ENCODE measurements at regions not wholly inside any gene's neighbourhood (a gene's known extent, or its start where the extent isn't known, plus 50 kb on each side); places are given as distances from the start of the nearest gene placed in this dataset.

- H3K4me2 ChIP-seq (ENCODE audit: low read length) = no peak overlapping the region
- H3K79me2 ChIP-seq (ENCODE audit: low read length) = no peaks in the 10 kb centered on the region
- H2AFZ ChIP-seq (ENCODE audit: low read depth, low read length) = peak overlapping the region; percentile 42
- no peaks in the 10 kb centered on the region for H3K36me3 ChIP-seq (replicated peaks; ENCODE audit: low read depth, low read length)
- H3K4me3 ChIP-seq (ENCODE audit: low read length) = no peak overlapping the region
- no peaks in the 10 kb centered on the region for H3K9me3 ChIP-seq (ENCODE audit: insufficient read depth, low read length)
- TF ChIP-seq CTCF (IDR thresholded peaks at IDR 0.05; ENCODE audit: low read depth, low read length) (no peak), EZH2phosphoT487 (IDR thresholded peaks at IDR 0.05; ENCODE audit: low read depth) (no peak)
- no peaks in the 10 kb centered on the region for H3K4me1 ChIP-seq (ENCODE audit: low read length)
- H3K27me3 ChIP-seq (ENCODE audit: low read depth, low read length) = no peaks in the 10 kb centered on the region
- H4K20me1 ChIP-seq (ENCODE audit: insufficient read depth, low read length) = no peaks in the 10 kb centered on the region
- no peak overlapping the region for H3K9ac ChIP-seq (ENCODE audit: low read length)
- H3K27ac ChIP-seq (ENCODE audit: low read length) = no peak overlapping the region
Observed at GRCh38 chr3:94462931-94463330, 400.1 kb downstream of the NSUN3 start.

DNA sequence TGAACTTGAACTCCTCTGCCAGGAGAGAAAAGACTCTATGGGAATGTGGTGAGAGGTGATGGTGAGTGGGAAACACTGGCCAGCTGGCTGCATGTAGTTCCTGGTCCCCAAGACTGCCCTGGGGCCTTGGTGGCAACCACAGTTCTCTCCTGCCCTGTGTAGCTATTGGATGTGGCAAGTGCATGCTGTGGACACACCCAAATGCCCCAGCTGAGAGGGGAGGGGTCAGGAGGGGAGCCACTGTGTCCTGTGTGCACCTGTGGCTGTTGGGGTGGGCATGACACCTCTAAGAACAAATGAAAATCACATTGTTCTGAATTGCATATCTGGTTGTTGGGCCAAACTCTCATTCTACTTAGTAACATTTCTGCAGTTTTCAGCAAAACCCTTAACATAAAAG is 409.6 kb downstream of the NSUN3 start:
- Histone ChIP-seq H3K9ac (ENCODE audit: low read length) (no peak overlapping the region), H2AFZ (ENCODE audit: low read depth, low read length) (no peak overlapping the region), H4K20me1 (ENCODE audit: insufficient read depth, low read length) (no peaks in the 10 kb centered on the region), H3K4me3 (ENCODE audit: low read length) (no peak overlapping the region), H3K79me2 (ENCODE audit: low read length) (no peaks in the 10 kb centered on the region), H3K4me1 (ENCODE audit: low read length) (no peaks in the 10 kb centered on the region), H3K9me3 (ENCODE audit: insufficient read depth, low read length) (peaks cover 4% of the 10 kb centered on the region; the same call in 1 of the 2 replicates), H3K36me3 (replicated peaks; ENCODE audit: low read depth, low read length) (no peaks in the 10 kb centered on the region), H3K4me2 (ENCODE audit: low read length) (no peak overlapping the region), H3K27me3 (ENCODE audit: low read depth, low read length) (no peaks in the 10 kb centered on the region), H3K27ac (ENCODE audit: low read length) (no peak overlapping the region)
- no peak for TF ChIP-seq CTCF (IDR thresholded peaks at IDR 0.05; ENCODE audit: low read depth, low read length)
- TF ChIP-seq EZH2phosphoT487 (IDR thresholded peaks at IDR 0.05; ENCODE audit: low read depth) = no peak

DNA sequence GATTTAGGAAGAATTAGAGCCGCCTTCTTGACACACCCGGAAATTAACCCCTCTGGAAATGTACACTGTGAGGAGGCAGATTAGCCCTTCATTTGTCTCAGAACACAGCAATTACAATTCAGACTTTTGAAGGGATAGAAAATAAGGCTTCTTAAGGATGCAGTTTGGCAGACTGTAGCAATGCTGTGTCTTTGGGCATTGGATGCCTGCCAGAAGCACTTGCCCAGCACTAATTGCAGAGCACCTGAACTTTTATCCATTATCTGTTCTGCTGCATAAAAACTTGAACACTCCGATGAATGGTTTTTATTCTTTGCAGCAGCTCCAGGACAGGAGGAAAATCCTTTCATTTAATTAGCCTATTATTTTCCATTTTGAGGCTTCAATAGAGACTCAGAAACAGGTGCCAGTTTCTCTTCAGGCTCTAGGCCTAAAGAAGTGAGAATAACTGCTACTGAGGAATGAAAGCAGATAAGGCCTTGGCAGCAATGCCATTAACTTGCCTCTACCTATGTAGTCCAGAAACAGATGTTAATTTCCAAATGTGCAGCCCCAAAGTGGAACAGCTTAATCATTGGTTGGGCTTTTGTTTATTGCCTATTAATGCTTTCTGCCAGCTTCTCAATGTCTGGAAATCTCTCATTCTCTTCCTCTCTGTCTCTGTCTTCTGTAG is 418.5 kb downstream of the NSUN3 start:
- H3K36me3 ChIP-seq (replicated peaks; ENCODE audit: low read depth, low read length) = no peaks in the 10 kb centered on the region
- H3K79me2 ChIP-seq (ENCODE audit: low read length) = no peaks in the 10 kb centered on the region
- no peak overlapping the region for H3K4me3 ChIP-seq (ENCODE audit: low read length)
- TF ChIP-seq EZH2phosphoT487 (IDR thresholded peaks at IDR 0.05; ENCODE audit: low read depth) (no peak), CTCF (IDR thresholded peaks at IDR 0.05; ENCODE audit: low read depth, low read length) (no peak)
- no peak overlapping the region for H3K27ac ChIP-seq (ENCODE audit: low read length)
- no peaks in the 10 kb centered on the region for H3K4me1 ChIP-seq (ENCODE audit: low read length)
- no peaks in the 10 kb centered on the region for H4K20me1 ChIP-seq (ENCODE audit: insufficient read depth, low read length)
- H3K4me2 ChIP-seq (ENCODE audit: low read length) = no peak overlapping the region
- H3K27me3 ChIP-seq (ENCODE audit: low read depth, low read length) = no peaks in the 10 kb centered on the region
- no peak overlapping the region for H2AFZ ChIP-seq (ENCODE audit: low read depth, low read length)
- no peaks in the 10 kb centered on the region for H3K9me3 ChIP-seq (ENCODE audit: insufficient read depth, low read length)
- H3K9ac ChIP-seq (ENCODE audit: low read length) = no peak overlapping the region

DNA sequence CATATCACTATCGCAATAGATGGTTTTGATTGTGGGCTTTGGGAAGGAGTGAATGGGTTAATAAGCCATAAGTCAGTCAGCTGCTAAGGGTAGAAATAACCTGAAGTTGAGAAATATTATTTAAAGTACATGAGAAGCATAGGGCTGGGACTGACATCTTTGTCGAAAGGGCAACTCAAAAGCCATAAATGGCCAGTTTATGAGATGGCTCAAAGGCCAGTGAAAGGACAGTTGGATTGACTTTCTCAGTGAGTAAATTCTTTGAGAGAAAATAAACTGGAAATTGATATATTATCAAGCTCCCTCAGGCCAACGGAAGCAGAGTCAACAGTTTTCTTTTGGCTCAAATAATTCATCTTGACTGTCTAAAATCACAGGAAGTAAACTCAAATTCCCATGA is 419.8 kb downstream of the NSUN3 start:
- Histone ChIP-seq H3K79me2 (ENCODE audit: low read length) (no peaks in the 10 kb centered on the region), H3K36me3 (replicated peaks; ENCODE audit: low read depth, low read length) (no peaks in the 10 kb centered on the region)

More for the DNA sequence above, 419.8 kb downstream of the NSUN3 start:
- Histone ChIP-seq H3K4me1 (ENCODE audit: low read length) (no peaks in the 10 kb centered on the region), H3K9me3 (ENCODE audit: insufficient read depth, low read length) (no peaks in the 10 kb centered on the region), H3K9ac (ENCODE audit: low read length) (no peak overlapping the region), H3K4me3 (ENCODE audit: low read length) (no peak overlapping the region), H2AFZ (ENCODE audit: low read depth, low read length) (no peak overlapping the region), H4K20me1 (ENCODE audit: insufficient read depth, low read length) (no peaks in the 10 kb centered on the region), H3K27ac (ENCODE audit: low read length) (no peak overlapping the region), H3K27me3 (ENCODE audit: low read depth, low read length) (no peaks in the 10 kb centered on the region), H3K4me2 (ENCODE audit: low read length) (no peak overlapping the region)
- TF ChIP-seq EZH2phosphoT487 (IDR thresholded peaks at IDR 0.05; ENCODE audit: low read depth) (no peak), CTCF (IDR thresholded peaks at IDR 0.05; ENCODE audit: low read depth, low read length) (no peak)
